ENCODE measurements at regions not wholly inside any gene's neighbourhood (a gene's known extent, or its start where the extent isn't known, plus 50 kb on each side); places are given as distances from the start of the nearest gene placed in this dataset.
"Not testable (repeated sequence)": the region's sequence is repeated elsewhere in the genome, so short reads cannot be mapped to it uniquely, and the experiment has no call there.

GRCh38 chr9:102700936-102701335, 294.2 kb upstream of the CYLC2 start:
- ATAC-seq (replicated peaks in 1 of 2) (no peak), DNase-seq (no peak)
- H3K27me3 Mint-ChIP-seq (ENCODE audit: low read depth), result no peaks in the 10 kb centered on the region
- no peaks in the 10 kb centered on the region for H3K36me3 Mint-ChIP-seq (ENCODE audit: insufficient read depth in 2 of 2)
- H3K9me3 Mint-ChIP-seq, result peaks cover 0 to 7% of the 10 kb centered on the region in 2 donors
- no peak overlapping the region for H3K4me3 Mint-ChIP-seq
- no peak overlapping the region for H3K27ac Mint-ChIP-seq
- H3K4me1 Mint-ChIP-seq (ENCODE audit: low read depth), result no peaks in the 10 kb centered on the region

- Mint-ChIP-seq H3K9me3 (peaks cover 0 to 4% of the 10 kb centered on the region in 2 donors), H3K36me3 (ENCODE audit: insufficient read depth in 2 of 2) (peaks cover 0 to 1% of the 10 kb centered on the region in 2 donors), H3K4me3 (no peak overlapping the region), H3K4me1 (ENCODE audit: low read depth) (no peaks in the 10 kb centered on the region), H3K27ac (no peak overlapping the region), H3K27me3 (ENCODE audit: low read depth) (no peaks in the 10 kb centered on the region)
- DNase-seq (no peak), ATAC-seq (replicated peaks in 1 of 2) (no peak)
Measured at GRCh38 chr9:102669220-102669619, 325.9 kb upstream of the CYLC2 start.

GRCh38 chr9:102652471-102652870, 342.7 kb upstream of the CYLC2 start:
- DNase-seq (no peak), ATAC-seq (replicated peaks in 1 of 2) (no peak)
- Mint-ChIP-seq H3K4me1 (ENCODE audit: low read depth) (no peaks in the 10 kb centered on the region), H3K27me3 (ENCODE audit: low read depth) (no peaks in the 10 kb centered on the region), H3K27ac (no peak overlapping the region), H3K9me3 (peaks cover 1 to 5% of the 10 kb centered on the region in 2 donors), H3K36me3 (ENCODE audit: insufficient read depth in 2 of 2) (no peaks in the 10 kb centered on the region), H3K4me3 (no peak overlapping the region)

GRCh38 chr9:102650896-102651295, 344.2 kb upstream of the CYLC2 start:
- H3K4me3 Mint-ChIP-seq, result no peak overlapping the region
- peaks cover 1 to 6% of the 10 kb centered on the region in 2 donors for H3K9me3 Mint-ChIP-seq
- H3K27ac Mint-ChIP-seq, result no peak overlapping the region
- no peaks in the 10 kb centered on the region for H3K36me3 Mint-ChIP-seq (ENCODE audit: insufficient read depth in 2 of 2)
- H3K27me3 Mint-ChIP-seq (ENCODE audit: low read depth), result no peaks in the 10 kb centered on the region
- ATAC-seq (replicated peaks in 1 of 2) (no peak), DNase-seq (no peak)
- H3K4me1 Mint-ChIP-seq (ENCODE audit: low read depth), result no peaks in the 10 kb centered on the region

- H3K9me3 Mint-ChIP-seq, result peaks cover 2% of the 10 kb centered on the region in 2 donors
- no peak overlapping the region for H3K27ac Mint-ChIP-seq
- no peak overlapping the region for H3K4me3 Mint-ChIP-seq
- DNase-seq (no peak), ATAC-seq (replicated peaks in 1 of 2) (no peak)
- no peaks in the 10 kb centered on the region for H3K4me1 Mint-ChIP-seq (ENCODE audit: low read depth)
- H3K36me3 Mint-ChIP-seq (ENCODE audit: insufficient read depth in 2 of 2), result no peaks in the 10 kb centered on the region
- no peaks in the 10 kb centered on the region for H3K27me3 Mint-ChIP-seq (ENCODE audit: low read depth)
Measured at GRCh38 chr9:102642651-102643050, 352.5 kb upstream of the CYLC2 start.

- H3K9me3 Mint-ChIP-seq, result peaks cover 2 to 3% of the 10 kb centered on the region in 2 donors
- no peaks in the 10 kb centered on the region for H3K4me1 Mint-ChIP-seq (ENCODE audit: low read depth)
- H3K4me3 Mint-ChIP-seq, result no peak overlapping the region
- H3K27ac Mint-ChIP-seq, result no peak overlapping the region
- ATAC-seq (replicated peaks in 1 of 2), result no peak
- H3K36me3 Mint-ChIP-seq (ENCODE audit: insufficient read depth in 2 of 2), result no peaks in the 10 kb centered on the region
- no peak for DNase-seq
- H3K27me3 Mint-ChIP-seq (ENCODE audit: low read depth), result no peaks in the 10 kb centered on the region
Measured at GRCh38 chr9:102631559-102631958, 363.6 kb upstream of the CYLC2 start.

GRCh38 chr9:102609461-102609860, 385.7 kb upstream of the CYLC2 start:
- H3K27ac Mint-ChIP-seq, result no peak overlapping the region
- H3K4me3 Mint-ChIP-seq, result no peak overlapping the region
- no peak for ATAC-seq (replicated peaks in 1 of 2)

GRCh38 chr9:102603198-102604195, 391.6 kb upstream of the CYLC2 start:
- ATAC-seq (replicated peaks in 1 of 2); DNase-seq; H3K36me3 Mint-ChIP-seq (ENCODE audit: insufficient read depth in 2 of 2); H3K27me3 Mint-ChIP-seq (ENCODE audit: low read depth); H3K27ac Mint-ChIP-seq; H3K4me3 Mint-ChIP-seq; H3K4me1 Mint-ChIP-seq (ENCODE audit: low read depth): not testable (repeated sequence)
- peaks cover 11 to 13% of the 10 kb centered on the region in 2 donors for H3K9me3 Mint-ChIP-seq

More at GRCh38 chr9:102609461-102609860, 385.7 kb upstream of the CYLC2 start:
- DNase-seq, result no peak
- Mint-ChIP-seq H3K9me3 (peaks cover 4 to 5% of the 10 kb centered on the region in 2 donors), H3K4me1 (ENCODE audit: low read depth) (no peaks in the 10 kb centered on the region), H3K36me3 (ENCODE audit: insufficient read depth in 2 of 2) (no peaks in the 10 kb centered on the region), H3K27me3 (ENCODE audit: low read depth) (no peaks in the 10 kb centered on the region)

- Mint-ChIP-seq H3K27me3 (ENCODE audit: low read depth) (no peaks in the 10 kb centered on the region), H3K36me3 (ENCODE audit: insufficient read depth in 2 of 2) (no peaks in the 10 kb centered on the region), H3K4me3 (no peak overlapping the region), H3K27ac (no peak overlapping the region), H3K4me1 (ENCODE audit: low read depth) (no peaks in the 10 kb centered on the region), H3K9me3 (peaks cover 13% of the 10 kb centered on the region in 2 donors)
- no peak for DNase-seq
- no peak for ATAC-seq (replicated peaks in 1 of 2)
Measured at GRCh38 chr9:102594241-102594640, 400.9 kb upstream of the CYLC2 start.

GRCh38 chr9:102587281-102587680, 407.9 kb upstream of the CYLC2 start:
- Mint-ChIP-seq H3K27me3 (ENCODE audit: low read depth) (no peaks in the 10 kb centered on the region), H3K4me3 (no peak overlapping the region), H3K9me3 (peaks cover 2 to 3% of the 10 kb centered on the region in 2 donors), H3K4me1 (ENCODE audit: low read depth) (no peaks in the 10 kb centered on the region), H3K36me3 (ENCODE audit: insufficient read depth in 2 of 2) (no peaks in the 10 kb centered on the region), H3K27ac (no peak overlapping the region)
- ATAC-seq (replicated peaks in 1 of 2) (no peak), DNase-seq (no peak)

GRCh38 chr9:102569436-102569835, 425.7 kb upstream of the CYLC2 start:
- Mint-ChIP-seq H3K4me1 (ENCODE audit: low read depth) (no peaks in the 10 kb centered on the region), H3K27ac (no peak overlapping the region), H3K36me3 (ENCODE audit: insufficient read depth in 2 of 2) (no peaks in the 10 kb centered on the region), H3K4me3 (no peak overlapping the region), H3K27me3 (ENCODE audit: low read depth) (no peaks in the 10 kb centered on the region), H3K9me3 (peaks cover 7% of the 10 kb centered on the region in 2 donors)
- no peak for ATAC-seq (replicated peaks in 1 of 2)
- no peak for DNase-seq

GRCh38 chr9:102551346-102551745, 443.8 kb upstream of the CYLC2 start:
- Mint-ChIP-seq H3K4me1 (ENCODE audit: low read depth) (no peaks in the 10 kb centered on the region), H3K4me3 (no peak overlapping the region), H3K27me3 (ENCODE audit: low read depth) (no peaks in the 10 kb centered on the region)

GRCh38 chr9:102550886-102551285, 444.2 kb upstream of the CYLC2 start:
- no peak for DNase-seq
- ATAC-seq (replicated peaks in 1 of 2), result no peak
- Mint-ChIP-seq H3K9me3 (peaks cover 6 to 19% of the 10 kb centered on the region in 2 donors), H3K4me3 (no peak overlapping the region), H3K27ac (no peak overlapping the region), H3K4me1 (ENCODE audit: low read depth) (no peaks in the 10 kb centered on the region), H3K36me3 (ENCODE audit: insufficient read depth in 2 of 2) (peaks cover 4 to 7% of the 10 kb centered on the region in 2 donors), H3K27me3 (ENCODE audit: low read depth) (no peaks in the 10 kb centered on the region)

More at GRCh38 chr9:102551346-102551745, 443.8 kb upstream of the CYLC2 start:
- no peak overlapping the region for H3K27ac Mint-ChIP-seq
- peaks cover 4 to 7% of the 10 kb centered on the region in 2 donors for H3K36me3 Mint-ChIP-seq (ENCODE audit: insufficient read depth in 2 of 2)
- H3K9me3 Mint-ChIP-seq, result peaks cover 6 to 19% of the 10 kb centered on the region in 2 donors
- DNase-seq, result no peak
- no peak for ATAC-seq (replicated peaks in 1 of 2)

Data from activated T-cell treated with anti-CD3 and anti-CD28 coated beads, Interleukin-2, amount 50 U/mL, for 72 hours (primary cell).